Natural killer cell (primary cell): ENCODE measurements at regions not wholly inside any gene's neighbourhood (a gene's known extent, or its start where the extent isn't known, plus 50 kb on each side); places are given as distances from the start of the nearest gene placed in this dataset.

Experiments used
- ATAC-seq, 3 donors: fragments of 150-1000 bp in 2 of 3; fragments of 200-7000 bp in 1 of 3; cut with Tn5 transposase; 1 replicate in 1 of 3; 2 replicates in 2 of 3; pipeline ENCODE4 v1.10.0; 2021; ENCODE audit warnings: mild to moderate bottlenecking in 2 of 3, moderate library complexity in 2 of 3
- DNase-seq, 2 donors: peaks; one replicate each; pipeline versions ENCODE4 v3.0.0 to v3.0.0-alpha.2; 2013 to 2021; ENCODE audit warnings: mixed read lengths in 1 of 2
- H3K27ac ChIP-seq: one replicate; pipeline ENCODE4 v1.5.1; 2013; ENCODE audit warnings: mild to moderate bottlenecking, low read length
- H3K27me3 ChIP-seq: one replicate; pipeline ENCODE4 v1.6.1; 2013; ENCODE audit warnings: low read length; ENCODE audit not compliant: control insufficient read depth, insufficient read depth
- H3K36me3 ChIP-seq: one replicate; pipeline ENCODE4 v1.6.1; 2013; ENCODE audit warnings: low read length; ENCODE audit not compliant: control insufficient read depth, insufficient read depth
- H3K4me1 ChIP-seq: one replicate; pipeline ENCODE4 v1.6.1; 2013; ENCODE audit warnings: low read length; ENCODE audit not compliant: control insufficient read depth, insufficient read depth
- H3K4me3 ChIP-seq: one replicate; pipeline ENCODE4 v1.5.1; 2013; ENCODE audit warnings: low read length
- H3K9me3 ChIP-seq: one replicate; pipeline ENCODE4 v1.6.1; 2013; ENCODE audit warnings: low read length; ENCODE audit not compliant: control insufficient read depth, insufficient read depth
- H3K27ac Mint-ChIP-seq, 2 donors: one replicate each; pipeline ENCODE4 v1.8.0; 2022; ENCODE audit warnings: mild to moderate bottlenecking in 2 of 2, mixed read lengths in 2 of 2, moderate library complexity in 1 of 2
- H3K27me3 Mint-ChIP-seq, 2 donors: one replicate each; pipeline ENCODE4 v1.8.0; 2022; ENCODE audit warnings: low read depth in 2 of 2, mixed read lengths in 2 of 2
- H3K36me3 Mint-ChIP-seq: one replicate; pipeline ENCODE4 v1.8.0; 2022; ENCODE audit warnings: mixed read lengths
- H3K4me1 Mint-ChIP-seq, 2 donors: one replicate each; pipeline ENCODE4 v1.8.0; 2022; ENCODE audit warnings: mixed read lengths in 2 of 2
- H3K4me3 Mint-ChIP-seq: one replicate; pipeline ENCODE4 v1.8.0; 2022; ENCODE audit warnings: mild to moderate bottlenecking, moderate library complexity, mixed read lengths
- H3K9me3 Mint-ChIP-seq, 2 donors: one replicate each; pipeline ENCODE4 v1.8.0; 2022; ENCODE audit warnings: mixed read lengths in 2 of 2
- WGBS: methylation state at CpG from one replicate; pipeline ENCODE4 v1.1.7; 2013; ENCODE audit warnings: missing lambda C conversion rate; ENCODE audit not compliant: insufficient coverage; 5-methylcytosine and 5-hydroxymethylcytosine counted together
- intact Hi-C: fragments of 100-400 bp; cut with micrococcal nuclease; formaldehyde crosslinking; loops from one replicate; pipeline ENCODE4 v1.14.2; 2022
- TF ChIP-seq, protein P1 (sequence below): fragments of 200-600 bp; IDR thresholded peaks from one replicate; pipeline ENCODE4 v1.8.0; 2022; ENCODE audit warnings: antibody characterized with exemption

DNA sequence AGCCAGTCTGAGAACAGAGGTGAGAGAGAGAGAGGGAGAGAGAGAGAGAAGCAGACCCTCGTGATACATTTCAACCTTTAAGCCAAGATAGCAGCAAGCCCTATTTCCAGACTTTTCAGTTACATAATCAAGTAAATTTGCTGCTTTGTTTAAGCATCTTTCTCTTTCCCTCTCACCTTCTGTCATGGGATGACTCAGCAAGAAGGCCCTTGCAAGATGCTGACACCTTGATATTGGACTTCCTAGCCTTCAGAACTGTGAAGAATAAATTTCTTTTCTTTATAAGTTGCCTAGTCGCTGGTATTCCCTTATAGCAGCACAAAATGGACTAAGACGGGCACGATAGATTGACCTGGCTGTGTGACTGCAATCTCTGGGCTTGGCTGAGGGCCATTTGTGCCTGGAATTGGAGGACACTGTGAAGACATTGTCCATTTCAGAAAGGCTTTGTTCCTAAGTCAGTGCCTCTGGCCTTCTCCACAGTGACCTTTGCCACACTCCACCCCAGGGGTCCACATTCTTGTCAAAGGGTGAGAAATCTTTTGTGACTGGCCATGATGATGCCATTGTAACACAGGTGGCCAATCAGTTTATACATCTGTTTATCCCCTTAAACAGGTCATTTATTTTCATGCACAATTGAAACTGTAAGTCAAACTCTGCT, 51.3 kb upstream of the ITSN2 start:
- Mint-ChIP-seq H3K27me3 (peaks cover 0 to 4% of the 10 kb centered on the region in 2 donors), H3K9me3 (no peaks in the 10 kb centered on the region), H3K27ac (no peak overlapping the region), H3K36me3 (no peaks in the 10 kb centered on the region), H3K4me3 (no peak overlapping the region), H3K4me1 (no peaks in the 10 kb centered on the region)
- H3K27ac ChIP-seq, result no peak overlapping the region
- no peak for ATAC-seq
- H3K9me3 ChIP-seq, result no peaks in the 10 kb centered on the region
- WGBS, result 92% methylated on average over 3 of the region's 4 CpGs
- H3K36me3 ChIP-seq, result no peaks in the 10 kb centered on the region
- TF ChIP-seq, protein P1, sequence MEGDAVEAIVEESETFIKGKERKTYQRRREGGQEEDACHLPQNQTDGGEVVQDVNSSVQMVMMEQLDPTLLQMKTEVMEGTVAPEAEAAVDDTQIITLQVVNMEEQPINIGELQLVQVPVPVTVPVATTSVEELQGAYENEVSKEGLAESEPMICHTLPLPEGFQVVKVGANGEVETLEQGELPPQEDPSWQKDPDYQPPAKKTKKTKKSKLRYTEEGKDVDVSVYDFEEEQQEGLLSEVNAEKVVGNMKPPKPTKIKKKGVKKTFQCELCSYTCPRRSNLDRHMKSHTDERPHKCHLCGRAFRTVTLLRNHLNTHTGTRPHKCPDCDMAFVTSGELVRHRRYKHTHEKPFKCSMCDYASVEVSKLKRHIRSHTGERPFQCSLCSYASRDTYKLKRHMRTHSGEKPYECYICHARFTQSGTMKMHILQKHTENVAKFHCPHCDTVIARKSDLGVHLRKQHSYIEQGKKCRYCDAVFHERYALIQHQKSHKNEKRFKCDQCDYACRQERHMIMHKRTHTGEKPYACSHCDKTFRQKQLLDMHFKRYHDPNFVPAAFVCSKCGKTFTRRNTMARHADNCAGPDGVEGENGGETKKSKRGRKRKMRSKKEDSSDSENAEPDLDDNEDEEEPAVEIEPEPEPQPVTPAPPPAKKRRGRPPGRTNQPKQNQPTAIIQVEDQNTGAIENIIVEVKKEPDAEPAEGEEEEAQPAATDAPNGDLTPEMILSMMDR, result no peak
- intact Hi-C loops, result loop anchor here (5.0 kb wide), 1 partner anchor 131 kb away; no protein-coding TSS in a partner anchor
- no peak overlapping the region for H3K4me3 ChIP-seq
- no peaks in the 10 kb centered on the region for H3K27me3 ChIP-seq
- no peaks in the 10 kb centered on the region for H3K4me1 ChIP-seq
- no peak for DNase-seq

GRCh38 chr2:24410976-24411375, 50.6 kb upstream of the ITSN2 start:
- H3K4me3 ChIP-seq, result no peak overlapping the region
- no peak for DNase-seq
- Mint-ChIP-seq H3K36me3 (no peaks in the 10 kb centered on the region), H3K9me3 (no peaks in the 10 kb centered on the region), H3K27me3 (peaks cover 0 to 4% of the 10 kb centered on the region in 2 donors), H3K27ac (no peak overlapping the region), H3K4me1 (no peaks in the 10 kb centered on the region), H3K4me3 (no peak overlapping the region)
- no peaks in the 10 kb centered on the region for H3K4me1 ChIP-seq
- H3K27ac ChIP-seq, result no peak overlapping the region
- WGBS, result 93% methylated on average over 2 of the region's 2 CpGs
- no peak for ATAC-seq
- H3K27me3 ChIP-seq, result no peaks in the 10 kb centered on the region
- intact Hi-C loops, result loop anchor here (1.0 to 5.0 kb wide), 4 partner anchors 131 to 785 kb away; no protein-coding TSS in a partner anchor
- H3K9me3 ChIP-seq, result no peaks in the 10 kb centered on the region
- no peaks in the 10 kb centered on the region for H3K36me3 ChIP-seq
- TF ChIP-seq, protein P1, result no peak

DNA sequence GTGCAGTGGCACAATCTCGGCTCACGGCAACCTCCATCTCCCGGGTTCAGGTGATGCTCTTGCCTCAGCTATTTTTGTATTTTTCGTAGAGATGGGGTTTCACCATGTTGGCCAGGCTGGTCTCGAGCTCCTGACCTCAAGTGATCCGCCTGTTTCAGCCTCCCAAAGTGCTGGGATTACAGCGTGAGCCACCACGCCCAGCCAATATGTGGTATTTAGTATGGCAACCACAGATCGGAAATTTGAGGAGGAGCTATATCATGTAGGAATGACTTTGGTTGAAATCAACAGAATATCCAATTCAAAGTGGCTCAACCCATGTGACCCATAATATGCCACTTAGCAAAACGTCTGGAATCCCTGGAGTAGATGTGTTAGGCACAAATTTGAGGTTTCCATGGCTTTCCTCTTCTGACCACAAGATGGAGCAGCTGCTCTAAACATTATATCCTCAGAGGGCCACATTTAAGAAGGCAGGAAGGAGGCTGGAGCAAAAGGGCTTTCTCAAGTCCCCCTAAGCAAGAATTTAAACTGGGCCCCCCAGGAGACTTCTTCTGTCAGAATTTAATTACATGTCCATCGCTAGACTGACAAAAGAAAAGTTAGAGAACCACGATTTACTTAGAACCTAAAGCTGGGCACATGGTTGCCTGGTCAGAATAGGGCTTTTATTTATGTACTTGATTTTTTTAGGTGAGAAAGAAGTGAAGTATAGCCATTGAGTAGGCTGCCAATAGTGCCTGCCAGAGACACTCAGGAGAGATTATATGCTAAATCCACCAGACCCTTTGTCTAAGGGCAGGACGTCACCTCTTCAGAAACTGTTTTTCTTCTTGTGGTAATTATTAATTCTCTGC, 49.6 kb upstream of the ITSN2 start:
- 55% methylated on average over 13 of the region's 13 CpGs for WGBS
- H3K4me1 Mint-ChIP-seq, result no peaks in the 10 kb centered on the region
- peak in 1 of 2 donors; percentile 82 for DNase-seq

More for the DNA sequence above, 49.6 kb upstream of the ITSN2 start:
- H3K4me1 ChIP-seq, result no peaks in the 10 kb centered on the region
- intact Hi-C loops, result loop anchor here (1.0 to 5.0 kb wide), 4 partner anchors 132 to 786 kb away; no protein-coding TSS in a partner anchor
- Mint-ChIP-seq H3K27me3 (peaks cover 0 to 4% of the 10 kb centered on the region in 2 donors), H3K9me3 (no peaks in the 10 kb centered on the region), H3K36me3 (no peaks in the 10 kb centered on the region), H3K27ac (no peak overlapping the region), H3K4me3 (no peak overlapping the region)
- TF ChIP-seq, protein P1, result peak; percentile 84
- peak; percentile 74 to 83 (median 79) for ATAC-seq
- no peaks in the 10 kb centered on the region for H3K9me3 ChIP-seq
- H3K4me3 ChIP-seq, result no peak overlapping the region
- H3K36me3 ChIP-seq, result no peaks in the 10 kb centered on the region
- no peak overlapping the region for H3K27ac ChIP-seq
- H3K27me3 ChIP-seq, result no peaks in the 10 kb centered on the region
